GM23248 (cell line): ENCODE measurements at regions not wholly inside any gene's neighbourhood (a gene's known extent, or its start where the extent isn't known, plus 50 kb on each side); places are given as distances from the start of the nearest gene placed in this dataset.

Source experiments
- EZH2 ChIP-seq: fragments of 200-600 bp; sonication (generic); IDR thresholded peaks from 2 replicates; pipeline ENCODE4 v1.6.1; 2018; ENCODE audit warnings: antibody characterized with exemption, mild to moderate bottlenecking; ENCODE audit not compliant: insufficient read depth, poor library complexity, severe bottlenecking
- EZH2phosphoT487 ChIP-seq: fragments of 200-600 bp; sonication (generic); IDR thresholded peaks from 2 replicates; pipeline ENCODE4 v1.6.1; 2018; ENCODE audit warnings: antibody characterized with exemption, moderate library complexity, mild to moderate bottlenecking, low read depth; ENCODE audit not compliant: insufficient read depth

DNA sequence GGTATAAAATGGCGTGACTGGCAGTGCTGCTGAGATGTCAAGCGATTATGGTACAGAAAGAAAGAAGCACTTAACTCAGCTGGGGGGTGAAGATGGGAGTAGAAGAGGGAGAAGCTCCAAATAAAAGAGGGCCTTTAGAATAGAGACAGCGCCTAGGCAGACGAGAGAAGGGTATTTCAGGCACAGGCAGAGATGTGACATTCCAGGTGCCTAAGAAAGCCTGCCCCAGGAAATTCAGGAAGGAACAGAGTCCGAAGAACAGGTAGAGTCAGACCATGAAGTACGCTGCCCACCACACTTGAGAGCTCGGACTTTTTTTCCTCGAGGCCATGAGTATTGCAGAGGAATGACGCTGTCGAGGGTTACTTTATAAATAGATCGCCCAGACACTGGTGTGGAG, 170.9 kb upstream of the ATF7IP start:
- TF ChIP-seq EZH2, result no peak
- TF ChIP-seq EZH2phosphoT487, result no peak
